HCT116 (cell line): ENCODE measurements at regions not wholly inside any gene's neighbourhood (a gene's known extent, or its start where the extent isn't known, plus 50 kb on each side); places are given as distances from the start of the nearest gene placed in this dataset.

Source experiments
- ATAC-seq: fragments of 200-7000 bp; cut with Tn5 transposase; 2 replicates; pipeline ENCODE4 v1.9.1; 2020; ENCODE audit warnings: mild to moderate bottlenecking, moderate library complexity
- BruUV-seq: library from RNA; stranded (reverse); fragments of 400-500 nt; replicated peaks from 2 replicates; lab custom pipeline; 2021; lab: Mats Ljungman, UMichigan
- CTCF ChIA-PET: fragments of 300-600 bp; sonication (Branson Sonifier 250); formaldehyde crosslinking; loops from one replicate; lab custom pipeline; 2021; ENCODE audit warnings: antibody characterized with exemption; lab: Charles Lee
- POLR2A ChIA-PET: fragments of 300-600, 350-600 bp; sonication (Branson Sonifier 250); formaldehyde crosslinking; loops from one replicate; lab custom pipeline; 2021; ENCODE audit warnings: antibody characterized with exemption; lab: Charles Lee
- RAD21 ChIA-PET, 2 experiments: fragments of 300-600 bp; sonication (Branson Sonifier 250); formaldehyde crosslinking; loops; one replicate each; lab custom pipeline; 2023; ENCODE audit warnings: low total read pairs in 2 of 2; ENCODE audit not compliant: uncharacterized antibody in 2 of 2, unreplicated experiment in 2 of 2, low non-redundant PET in 1 of 2; lab: Charles Lee
- DNase-seq: peaks from one replicate; pipeline ENCODE4 v3.0.0-alpha.2; 2010; ENCODE audit warnings: low read depth, low spot score
- H2AFZ ChIP-seq: fragments of 200-600 bp; shearing (Covaris generic), sonication (generic); 2 replicates; pipeline ENCODE4 v1.6.1; 2017; ENCODE audit warnings: low read depth, mixed run types, mixed read lengths, antibody characterized with exemption, low read length; ENCODE audit not compliant: poor library complexity, severe bottlenecking
- H3K27ac ChIP-seq: 2 replicates; pipeline ENCODE4 v1.5.1; 2012; ENCODE audit warnings: low read depth, low read length
- H3K27me3 ChIP-seq: fragments of 200-600 bp; sonication (generic); 2 replicates; pipeline ENCODE4 v1.6.1; 2016; ENCODE audit warnings: mixed run types, low read length, mixed read lengths; ENCODE audit not compliant: insufficient read depth
- H3K36me3 ChIP-seq, 2 experiments: fragments of 200-500 bp in 1 of 2; fragments of 200-600 bp in 1 of 2; sonication (Bioruptor generic) in 1 of 2; sonication (generic) in 1 of 2; 2 replicates each; pipeline versions ENCODE4 v1.5.1 to v1.6.1; 2014 to 2016; ENCODE audit warnings: low read length in 2 of 2, inconsistent platforms in 1 of 2, mixed read lengths in 1 of 2, mixed run types in 1 of 2; ENCODE audit not compliant: insufficient read depth in 2 of 2, control insufficient read depth in 1 of 2
- H3K4me1 ChIP-seq, 2 experiments: fragments of 200-600 bp in 1 of 2; sonication (generic) in 1 of 2; 2 replicates each; pipeline versions ENCODE4 v1.5.1 to v1.6.1; 2012 to 2017; ENCODE audit warnings: low read length in 2 of 2, inconsistent platforms in 1 of 2, mild to moderate bottlenecking in 1 of 2, mixed read lengths in 1 of 2, mixed run types in 1 of 2, moderate library complexity in 1 of 2; ENCODE audit not compliant: insufficient read depth in 2 of 2, control insufficient read depth in 1 of 2
- H3K4me2 ChIP-seq: fragments of 200-600 bp; sonication (generic); 2 replicates; pipeline ENCODE4 v1.6.1; 2017; ENCODE audit warnings: mixed run types, low read length, mixed read lengths
- H3K4me3 ChIP-seq, 2 experiments: fragments of 200-600 bp in 1 of 2; sonication (generic) in 1 of 2; replicated peaks in 1 of 2; 2 replicates each; pipeline ENCODE4 v1.5.1; 2011 to 2016; ENCODE audit warnings: low read length in 2 of 2, control low read depth in 1 of 2, low read depth in 1 of 2, mild to moderate bottlenecking in 1 of 2, mixed read lengths in 1 of 2, mixed run types in 1 of 2
- H3K79me2 ChIP-seq: fragments of 200-600 bp; sonication (generic); 2 replicates; pipeline ENCODE4 v1.6.1; 2017; ENCODE audit warnings: mild to moderate bottlenecking, mixed run types, low read length, moderate library complexity, mixed read lengths; ENCODE audit not compliant: insufficient read depth
- H3K9ac ChIP-seq: fragments of 200-600 bp; sonication (generic); 2 replicates; pipeline ENCODE4 v1.6.1; 2016; ENCODE audit warnings: low read length, mixed read lengths
- H3K9me2 ChIP-seq: fragments of 200-600 bp; sonication (generic), shearing (Covaris generic); 2 replicates; pipeline ENCODE4 v1.6.1; 2017; ENCODE audit warnings: mixed run types, mild to moderate bottlenecking, moderate library complexity; ENCODE audit not compliant: insufficient read depth
- H3K9me3 ChIP-seq, 2 experiments: fragments of 200-500 bp in 1 of 2; fragments of 200-600 bp in 1 of 2; sonication (Bioruptor generic) in 1 of 2; sonication (generic) in 1 of 2; 2 replicates each; pipeline ENCODE4 v1.6.1; 2014 to 2017; ENCODE audit warnings: low read length in 2 of 2, mixed read lengths in 2 of 2, inconsistent platforms in 1 of 2, low read depth in 1 of 2, mild to moderate bottlenecking in 1 of 2, mixed run types in 1 of 2, moderate library complexity in 1 of 2; ENCODE audit not compliant: control insufficient read depth in 1 of 2, insufficient read depth in 1 of 2
- H4K20me1 ChIP-seq: fragments of 200-600 bp; sonication (generic), shearing (Covaris generic); 2 replicates; pipeline ENCODE4 v1.6.1; 2017; ENCODE audit warnings: mixed run types, mild to moderate bottlenecking, moderate library complexity; ENCODE audit not compliant: insufficient read depth
- ATF3 ChIP-seq: IDR thresholded peaks from 2 replicates; pipeline ENCODE4 v1.6.1; 2012
- CBX3 ChIP-seq: IDR thresholded peaks from 2 replicates; pipeline ENCODE4 v1.6.1; 2012; ENCODE audit warnings: low read depth
- CEBPB ChIP-seq: IDR thresholded peaks from 2 replicates; pipeline ENCODE4 v1.6.1; 2012; ENCODE audit warnings: low read depth
- EGR1 ChIP-seq: IDR thresholded peaks from 2 replicates; pipeline ENCODE4 v1.6.1; 2012; ENCODE audit warnings: low read depth
- EZH2 ChIP-seq: fragments of 200-600 bp; sonication (generic); IDR thresholded peaks from 2 replicates; pipeline ENCODE4 v1.6.1; 2017; ENCODE audit warnings: antibody characterized with exemption, mixed run types
- EZH2phosphoT487 ChIP-seq: fragments of 200-600 bp; IDR thresholded peaks from 2 replicates; pipeline ENCODE4 v1.6.1; 2018; ENCODE audit warnings: antibody characterized with exemption, borderline replicate concordance
- FOSL1 ChIP-seq: IDR thresholded peaks from 2 replicates; pipeline ENCODE4 v1.6.1; 2012; ENCODE audit warnings: low read depth
- POLR2A ChIP-seq: IDR thresholded peaks from 2 replicates; pipeline ENCODE4 v1.7.0; 2011; ENCODE audit warnings: borderline replicate concordance; ENCODE audit not compliant: insufficient read depth, insufficient read length; ENCODE audit errors: extremely low read depth
- RAD21 ChIP-seq: IDR thresholded peaks from 2 replicates; pipeline ENCODE4 v1.6.1; 2012; ENCODE audit warnings: low read depth, mild to moderate bottlenecking
- REST ChIP-seq: IDR thresholded peaks from 2 replicates; pipeline ENCODE4 v1.6.1; 2012; ENCODE audit warnings: low read depth
- SIN3A ChIP-seq: IDR thresholded peaks from 2 replicates; pipeline ENCODE4 v1.6.1; 2012; ENCODE audit warnings: low read depth
- SP1 ChIP-seq: IDR thresholded peaks from 2 replicates; pipeline ENCODE4 v1.6.1; 2012; ENCODE audit warnings: low read depth
- SRF ChIP-seq: IDR thresholded peaks from 2 replicates; pipeline ENCODE4 v1.6.1; 2012; ENCODE audit warnings: low read depth
- TCF7L2 ChIP-seq: IDR thresholded peaks from 2 replicates; pipeline ENCODE4 v1.7.0; 2011; ENCODE audit warnings: borderline replicate concordance, inconsistent platforms; ENCODE audit not compliant: insufficient read depth, insufficient read length; ENCODE audit errors: extremely low read depth
- YY1 ChIP-seq: IDR thresholded peaks from 2 replicates; pipeline ENCODE4 v1.6.1; 2011; ENCODE audit warnings: low read length, low read depth, moderate library complexity, mild to moderate bottlenecking; ENCODE audit not compliant: insufficient replicate concordance; ENCODE audit errors: extremely low read depth
- ZFX ChIP-seq: fragments of 450-650 bp; IDR thresholded peaks from 2 replicates; pipeline ENCODE4 v1.6.1; 2017
- ZNF274 ChIP-seq: fragments of 200-500 bp; sonication (Bioruptor generic); IDR thresholded peaks from 2 replicates; pipeline ENCODE4 v1.6.1; 2014; ENCODE audit warnings: mild to moderate bottlenecking, low read depth, low read length, inconsistent platforms
- intact Hi-C: fragments of 100-400 bp; cut with micrococcal nuclease; formaldehyde crosslinking; loops from 2 replicates; pipeline ENCODE4 v1.10.0; 2022
- TF ChIP-seq, protein P1 (sequence below): IDR thresholded peaks from 2 replicates; pipeline ENCODE4 v1.6.1; 2011; ENCODE audit warnings: mild to moderate bottlenecking, low read length, moderate library complexity; ENCODE audit not compliant: insufficient replicate concordance; ENCODE audit errors: extremely low read depth
- TF ChIP-seq, protein P2 (sequence below), 3 experiments: fragments of 200-600 bp in 1 of 3; sonication (generic) in 1 of 3; IDR thresholded peaks in 2 of 3; conservative IDR thresholded peaks in 1 of 3; 2 replicates each; pipeline ENCODE4 v1.5.1; 2012 to 2017; ENCODE audit warnings: low read depth in 2 of 3, low read length in 2 of 3, antibody characterized with exemption in 1 of 3, borderline replicate concordance in 1 of 3, control low read depth in 1 of 3, mild to moderate bottlenecking in 1 of 3, mixed read lengths in 1 of 3, mixed run types in 1 of 3, moderate library complexity in 1 of 3; ENCODE audit not compliant: insufficient read depth in 1 of 3

DNA sequence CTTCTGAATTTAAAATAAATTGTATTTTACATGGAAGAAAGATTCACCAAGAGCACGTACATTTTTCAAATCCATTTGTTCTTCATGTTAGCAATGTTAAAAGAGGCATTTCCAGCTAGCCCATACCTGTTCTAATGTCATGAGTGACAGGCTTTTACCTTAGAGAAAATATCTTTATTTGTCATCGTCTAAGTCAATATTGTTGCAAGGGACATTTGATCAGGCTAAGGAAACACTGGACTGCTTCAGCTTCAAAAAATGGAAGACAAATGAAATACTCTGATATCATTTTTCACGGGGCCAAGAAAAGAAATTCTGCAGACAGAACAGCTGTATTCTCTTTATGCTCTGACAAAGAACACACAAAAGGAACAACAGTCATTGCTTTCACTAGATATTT lies 207.7 kb downstream of the RCHY1 start:
- intact Hi-C loops: no loop called here
- ChIA-PET RAD21 (no interaction called here), CTCF (no interaction called here), POLR2A (no interaction called here)
- no peak overlapping the region for H3K27ac ChIP-seq
- no peaks in the 10 kb centered on the region for H4K20me1 ChIP-seq
- no peak overlapping the region for H2AFZ ChIP-seq
- H3K36me3 ChIP-seq: no peaks in the 10 kb centered on the region
- no peak for DNase-seq
- no peak for ATAC-seq
- no TSS peak for BruUV-seq
- no peak overlapping the region for H3K4me3 ChIP-seq
- H3K4me1 ChIP-seq: no peaks in the 10 kb centered on the region
- H3K4me2 ChIP-seq: no peak overlapping the region
- H3K27me3 ChIP-seq: peaks cover 17% of the 10 kb centered on the region; the same call in 1 of the 2 replicates
- H3K9ac ChIP-seq: no peak overlapping the region
- no peaks in the 10 kb centered on the region for H3K79me2 ChIP-seq
- H3K9me3 ChIP-seq: no peaks in the 10 kb centered on the region
- no peaks in the 10 kb centered on the region for H3K9me2 ChIP-seq
- no peak for TF ChIP-seq TCF7L2
- TF ChIP-seq CEBPB: no peak
- TF ChIP-seq, protein P1, sequence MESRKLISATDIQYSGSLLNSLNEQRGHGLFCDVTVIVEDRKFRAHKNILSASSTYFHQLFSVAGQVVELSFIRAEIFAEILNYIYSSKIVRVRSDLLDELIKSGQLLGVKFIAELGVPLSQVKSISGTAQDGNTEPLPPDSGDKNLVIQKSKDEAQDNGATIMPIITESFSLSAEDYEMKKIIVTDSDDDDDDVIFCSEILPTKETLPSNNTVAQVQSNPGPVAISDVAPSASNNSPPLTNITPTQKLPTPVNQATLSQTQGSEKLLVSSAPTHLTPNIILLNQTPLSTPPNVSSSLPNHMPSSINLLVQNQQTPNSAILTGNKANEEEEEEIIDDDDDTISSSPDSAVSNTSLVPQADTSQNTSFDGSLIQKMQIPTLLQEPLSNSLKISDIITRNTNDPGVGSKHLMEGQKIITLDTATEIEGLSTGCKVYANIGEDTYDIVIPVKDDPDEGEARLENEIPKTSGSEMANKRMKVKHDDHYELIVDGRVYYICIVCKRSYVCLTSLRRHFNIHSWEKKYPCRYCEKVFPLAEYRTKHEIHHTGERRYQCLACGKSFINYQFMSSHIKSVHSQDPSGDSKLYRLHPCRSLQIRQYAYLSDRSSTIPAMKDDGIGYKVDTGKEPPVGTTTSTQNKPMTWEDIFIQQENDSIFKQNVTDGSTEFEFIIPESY: no peak
- no peak for TF ChIP-seq EGR1
- no peak for TF ChIP-seq SRF
- TF ChIP-seq SIN3A: no peak
- no peak for TF ChIP-seq YY1
- no peak for TF ChIP-seq RAD21
- no peak for TF ChIP-seq SP1
- TF ChIP-seq, protein P2, sequence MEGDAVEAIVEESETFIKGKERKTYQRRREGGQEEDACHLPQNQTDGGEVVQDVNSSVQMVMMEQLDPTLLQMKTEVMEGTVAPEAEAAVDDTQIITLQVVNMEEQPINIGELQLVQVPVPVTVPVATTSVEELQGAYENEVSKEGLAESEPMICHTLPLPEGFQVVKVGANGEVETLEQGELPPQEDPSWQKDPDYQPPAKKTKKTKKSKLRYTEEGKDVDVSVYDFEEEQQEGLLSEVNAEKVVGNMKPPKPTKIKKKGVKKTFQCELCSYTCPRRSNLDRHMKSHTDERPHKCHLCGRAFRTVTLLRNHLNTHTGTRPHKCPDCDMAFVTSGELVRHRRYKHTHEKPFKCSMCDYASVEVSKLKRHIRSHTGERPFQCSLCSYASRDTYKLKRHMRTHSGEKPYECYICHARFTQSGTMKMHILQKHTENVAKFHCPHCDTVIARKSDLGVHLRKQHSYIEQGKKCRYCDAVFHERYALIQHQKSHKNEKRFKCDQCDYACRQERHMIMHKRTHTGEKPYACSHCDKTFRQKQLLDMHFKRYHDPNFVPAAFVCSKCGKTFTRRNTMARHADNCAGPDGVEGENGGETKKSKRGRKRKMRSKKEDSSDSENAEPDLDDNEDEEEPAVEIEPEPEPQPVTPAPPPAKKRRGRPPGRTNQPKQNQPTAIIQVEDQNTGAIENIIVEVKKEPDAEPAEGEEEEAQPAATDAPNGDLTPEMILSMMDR (IDR thresholded peaks at IDR 0.05 in 2 of 3, conservative IDR thresholded peaks at IDR 0.05 in 1 of 3; ENCODE audit: borderline replicate concordance in 1 of 3, insufficient read depth in 1 of 3, low read depth in 2 of 3, low read length in 2 of 3): no peak
- TF ChIP-seq ATF3: no peak
- no peak for TF ChIP-seq POLR2A
- TF ChIP-seq EZH2: no peak
- no peak for TF ChIP-seq EZH2phosphoT487
- no peak for TF ChIP-seq ZNF274
- TF ChIP-seq ZFX: no peak
- TF ChIP-seq REST: no peak
- no peak for TF ChIP-seq FOSL1
- TF ChIP-seq CBX3: no peak
- TF ChIP-seq, all 23 proteins: peak for 0
